GM18873 (cell line): ENCODE measurements at regions not wholly inside any gene's neighbourhood (a gene's known extent, or its start where the extent isn't known, plus 50 kb on each side); places are given as distances from the start of the nearest gene placed in this dataset.

ENCODE experiments used
- ATAC-seq: cut with Tn5 transposase; IDR thresholded peaks from one replicate; pipeline ENCODE4 v1.9.1; 2021; ENCODE audit warnings: mild to moderate bottlenecking, moderate library complexity, moderate number of reproducible peaks; ENCODE audit not compliant: unreplicated experiment, low FRiP score

- ATAC-seq, result no peak
These were observed 68.9 kb downstream of the NCR2 start for GRCh38 chr6:41404182-41404845.

DNA sequence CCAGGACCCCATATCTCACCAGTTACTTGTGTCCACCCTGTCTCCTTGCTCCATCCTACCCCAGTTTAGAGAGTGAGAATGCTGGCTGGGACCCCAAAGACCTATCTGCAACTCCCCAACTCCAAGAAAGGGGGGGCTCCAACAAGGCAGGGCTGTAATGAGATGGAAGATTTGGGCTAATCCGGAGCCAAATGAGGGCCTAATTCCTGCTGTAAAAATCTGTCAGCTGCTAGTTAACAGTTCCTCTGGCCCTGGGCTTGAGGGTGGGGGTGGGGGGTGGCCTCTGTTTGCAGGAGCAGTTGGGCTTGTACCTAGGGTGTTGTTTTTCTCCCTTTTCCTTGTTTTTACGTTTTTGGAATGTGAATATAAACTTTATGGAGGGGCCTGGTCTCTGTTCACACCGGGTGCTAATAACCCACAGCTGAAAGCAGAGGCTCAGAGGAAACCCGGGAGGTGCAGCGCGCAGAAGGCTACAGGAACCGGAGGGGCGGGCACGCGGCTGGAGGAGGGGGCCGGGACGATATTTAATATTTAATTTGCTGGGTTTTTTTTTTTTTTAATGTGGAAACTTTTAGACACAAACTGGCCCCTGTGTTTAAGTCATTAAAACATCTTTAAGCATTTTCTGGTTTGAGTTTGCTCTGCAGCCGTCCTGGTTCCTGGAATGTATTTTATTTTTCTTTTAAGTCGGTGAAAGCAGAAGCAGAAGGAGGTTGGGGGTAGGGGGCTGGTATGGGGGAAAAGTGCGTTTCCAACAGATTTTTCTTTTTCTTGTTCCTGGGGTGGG is 70.7 kb downstream of the NCR2 start:
- ATAC-seq, result no peak

GRCh38 chr6:41406728-41407489 is 71.5 kb downstream of the NCR2 start:
- no peak for ATAC-seq

DNA sequence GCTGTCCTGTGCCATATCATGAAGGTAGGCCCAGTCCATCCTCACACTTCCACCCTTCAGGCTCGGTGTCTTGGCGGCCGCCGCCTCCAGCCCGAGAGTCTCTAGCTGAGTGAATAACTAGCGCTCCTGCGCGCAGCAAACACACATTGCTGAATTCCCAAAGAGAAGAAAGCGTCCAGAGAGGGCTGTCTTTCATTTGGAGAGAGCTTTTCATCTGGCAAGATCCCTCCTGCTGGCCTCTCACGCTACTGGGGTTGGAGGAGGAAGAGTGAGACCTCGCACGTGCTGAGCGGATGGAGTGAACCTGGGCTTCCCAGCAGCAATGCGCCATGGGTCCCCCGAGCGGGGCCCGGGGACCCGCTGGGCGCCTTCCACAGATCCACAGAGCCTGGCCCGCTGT is 73.2 kb downstream of the NCR2 start:
- ATAC-seq, result no peak

DNA sequence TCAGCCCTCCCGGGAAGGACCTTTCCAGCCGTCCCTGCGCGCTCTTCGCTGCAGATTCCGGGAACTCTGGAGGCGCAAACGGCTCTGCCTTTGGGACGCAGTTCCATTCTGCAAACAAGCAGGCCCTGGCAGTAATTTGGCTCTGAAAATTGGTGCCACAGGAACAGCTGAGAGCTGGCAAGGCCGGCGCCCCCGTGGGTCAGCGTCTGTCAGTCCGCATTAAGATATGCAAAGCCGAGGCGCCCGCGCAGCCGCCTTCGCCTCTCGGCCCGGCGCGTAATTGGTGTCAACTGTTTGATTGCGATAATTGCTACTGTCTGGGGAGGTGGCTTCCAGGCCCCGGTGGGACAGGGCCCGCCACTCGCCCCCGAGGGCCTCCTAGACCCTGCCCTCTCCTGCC is 73.6 kb downstream of the NCR2 start:
- no peak for ATAC-seq

- no peak for ATAC-seq
These were observed 74.1 kb downstream of the NCR2 start for GRCh38 chr6:41409489-41409888.

GRCh38 chr6:41411961-41412360 is 76.6 kb downstream of the NCR2 start:
- ATAC-seq, result no peak

DNA sequence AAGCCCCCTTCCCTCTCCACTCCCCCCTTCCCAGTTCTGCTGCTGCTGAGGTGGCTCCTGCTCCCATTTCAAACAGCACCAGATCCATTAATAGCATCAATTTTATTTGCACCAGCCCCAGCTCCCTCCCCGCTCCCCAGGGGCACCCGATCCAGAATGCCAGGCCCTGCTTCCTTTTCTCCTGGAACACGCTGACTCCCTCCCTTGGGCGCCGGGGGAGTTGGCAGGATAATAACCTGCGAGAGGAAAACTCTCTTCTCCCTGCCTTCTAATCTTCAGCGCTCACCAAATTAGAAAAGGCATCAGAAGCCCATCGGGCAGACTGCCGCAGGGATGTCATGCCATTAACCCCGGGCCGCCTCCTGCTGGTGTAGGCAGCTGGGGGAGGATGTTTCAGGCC is 77.8 kb downstream of the NCR2 start:
- ATAC-seq, result no peak

- no peak for ATAC-seq
These were observed 81.1 kb downstream of the NCR2 start for GRCh38 chr6:41416501-41416837.

DNA sequence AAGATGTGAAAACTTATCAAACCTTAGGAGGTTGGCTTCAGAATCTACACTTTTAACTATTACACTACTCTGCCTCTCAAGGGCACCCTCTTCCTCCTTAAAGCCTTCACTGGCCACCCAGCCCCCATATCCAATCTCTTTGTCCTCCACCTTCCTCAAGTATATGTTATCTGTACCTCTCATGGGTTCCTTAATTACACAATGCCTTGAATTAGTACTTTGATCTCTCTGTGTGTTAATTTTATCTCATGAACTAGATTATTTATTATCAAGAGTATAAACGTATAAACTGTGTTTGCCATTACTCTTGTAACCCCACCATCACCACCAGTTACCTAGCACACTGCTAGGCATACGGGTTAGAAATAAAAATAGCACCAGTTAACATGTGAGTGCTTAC is 83.3 kb downstream of the NCR2 start:
- ATAC-seq, result no peak

DNA sequence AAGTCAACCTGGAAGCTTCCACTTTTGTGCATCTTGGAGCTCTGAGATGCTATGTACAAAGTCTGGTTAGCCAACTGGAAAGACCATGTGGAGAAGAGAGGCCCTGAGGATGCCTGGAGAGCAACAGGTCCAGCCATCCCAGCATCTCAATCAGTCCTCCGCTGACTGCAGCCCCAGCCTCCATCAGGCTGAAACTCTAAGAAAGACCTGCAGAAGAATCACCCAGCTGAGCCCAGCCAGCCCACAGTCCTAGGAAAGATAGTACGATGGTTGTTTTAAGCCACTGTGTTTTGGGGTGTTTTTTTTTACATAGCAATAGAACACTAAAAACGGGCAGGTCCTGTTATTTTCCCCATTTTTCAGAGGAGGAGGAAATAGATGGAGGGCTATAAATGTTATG is 84.0 kb downstream of the NCR2 start:
- no peak for ATAC-seq

DNA sequence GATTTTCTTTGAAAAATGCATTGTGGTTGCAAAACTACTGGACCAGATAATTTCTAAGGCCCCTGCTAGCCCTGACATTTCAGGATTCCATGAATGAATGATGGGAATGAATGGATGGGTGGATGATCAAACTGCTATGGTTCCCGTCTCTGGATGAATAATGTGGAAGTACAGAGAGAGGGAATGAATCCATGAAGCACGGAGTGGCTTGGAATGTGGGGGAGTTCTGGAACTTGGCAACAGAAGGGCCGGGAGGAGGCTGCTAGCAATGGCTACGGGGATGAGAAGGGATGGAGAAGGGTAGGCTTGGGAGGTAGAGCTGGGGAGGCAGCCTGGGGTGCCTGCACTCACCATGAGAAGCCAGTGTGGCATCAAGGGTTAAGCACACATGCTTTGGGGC is 84.8 kb downstream of the NCR2 start:
- ATAC-seq, result no peak

DNA sequence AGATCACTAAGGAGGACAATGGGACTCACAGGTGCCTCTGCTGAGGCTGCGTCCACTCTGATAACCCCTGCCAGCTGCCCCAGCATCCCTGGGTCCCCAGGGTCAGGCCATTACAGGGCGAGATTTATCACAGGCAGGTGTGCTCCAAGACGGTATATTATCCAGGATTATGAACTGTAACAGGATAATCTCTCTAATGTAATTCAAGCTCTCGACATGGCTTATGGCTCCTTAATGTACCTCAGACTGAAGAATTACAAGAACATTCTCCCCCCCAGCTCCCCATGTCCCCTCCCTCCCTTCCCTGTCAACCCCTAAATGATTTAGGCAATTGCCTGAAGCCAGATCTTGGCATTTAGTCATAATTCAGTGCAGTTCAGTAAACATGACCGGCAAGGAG is 86.8 kb downstream of the NCR2 start:
- no peak for ATAC-seq

GRCh38 chr6:41423002-41423401 is 87.6 kb downstream of the NCR2 start:
- ATAC-seq, result no peak

GRCh38 chr6:41424370-41425058 is 89.1 kb downstream of the NCR2 start:
- no peak for ATAC-seq

DNA sequence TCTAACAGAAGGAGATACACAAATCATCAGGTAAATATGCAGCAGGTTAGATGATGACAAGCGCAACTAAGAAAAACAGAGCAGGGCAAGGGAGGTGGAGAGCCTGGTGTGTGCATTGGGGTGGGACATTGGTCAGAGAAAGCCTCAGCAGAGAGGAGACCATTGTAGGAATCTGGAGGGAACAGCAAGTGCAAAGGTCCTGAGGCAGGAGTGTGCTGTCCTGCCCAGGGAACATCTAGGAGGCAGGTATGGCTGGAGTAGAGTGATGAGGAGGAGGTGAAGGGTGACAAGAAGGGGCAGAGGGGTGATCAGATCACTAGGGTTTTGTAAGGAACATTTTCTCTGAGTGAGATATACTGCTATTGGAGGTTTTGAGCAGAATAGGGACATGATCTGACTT is 90.1 kb downstream of the NCR2 start:
- ATAC-seq, result no peak

DNA sequence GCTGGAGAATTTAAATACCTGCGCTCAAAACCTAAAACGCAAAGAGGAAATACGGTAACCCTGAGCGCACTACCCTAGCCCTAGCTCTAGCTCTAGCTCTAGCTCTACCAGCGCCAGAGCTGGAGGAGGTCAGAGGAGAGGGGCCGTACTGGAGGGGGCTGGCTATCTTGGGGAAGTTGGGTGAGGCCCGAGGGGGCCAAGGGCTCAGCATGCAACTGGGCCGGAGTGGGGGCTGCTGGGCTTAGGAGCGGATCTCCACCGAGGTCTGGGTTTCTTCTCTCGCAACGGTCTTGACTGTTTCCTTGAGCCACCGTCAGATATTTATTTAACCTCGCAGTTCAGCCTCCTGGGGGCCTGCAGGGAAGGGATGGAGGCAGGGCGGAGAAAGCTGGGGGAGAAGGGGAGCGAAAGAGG is 91.0 kb downstream of the NCR2 start:
- no peak for ATAC-seq

GRCh38 chr6:41426888-41427641 is 91.7 kb downstream of the NCR2 start:
- ATAC-seq, result no peak

GRCh38 chr6:41427642-41428335 is 92.4 kb downstream of the NCR2 start:
- no peak for ATAC-seq
